NCI-H146 (cell line): ENCODE measurements at regions not wholly inside any gene's neighbourhood (a gene's known extent, or its start where the extent isn't known, plus 50 kb on each side); places are given as distances from the start of the nearest gene placed in this dataset.

ENCODE experiments used
- DNase-seq: peaks from one replicate; lab custom pipeline; 2025; lab: John Stamatoyannopoulos, UW

DNA sequence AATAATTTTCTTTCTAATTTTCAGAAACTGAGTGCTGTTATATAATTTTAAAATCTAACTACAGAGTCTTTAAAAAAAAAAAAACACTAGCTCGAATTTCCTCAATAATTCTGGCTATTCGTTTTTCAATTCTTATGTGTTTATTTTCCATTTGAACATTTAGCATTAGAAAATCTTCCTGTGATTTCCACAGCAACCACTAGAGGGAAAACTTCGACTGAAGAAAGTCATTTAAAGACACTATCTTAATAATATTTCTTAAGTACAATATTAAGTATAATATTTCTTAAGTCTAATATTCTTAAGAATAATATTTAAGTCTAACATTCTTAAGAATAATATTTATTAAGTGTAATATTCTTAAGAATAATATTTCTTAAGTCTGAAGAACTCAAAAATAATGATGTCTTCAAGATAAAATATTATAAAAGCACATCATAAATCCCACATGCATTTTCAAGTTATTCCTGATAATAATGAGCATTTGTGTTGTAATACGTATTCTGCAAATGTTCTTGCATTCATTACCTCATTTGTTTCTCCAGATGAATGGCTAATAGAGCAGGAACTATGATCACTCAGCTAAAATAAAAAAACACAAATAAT lies 118.4 kb upstream of the WDR17 start:
- DNase-seq, result no peak

DNA sequence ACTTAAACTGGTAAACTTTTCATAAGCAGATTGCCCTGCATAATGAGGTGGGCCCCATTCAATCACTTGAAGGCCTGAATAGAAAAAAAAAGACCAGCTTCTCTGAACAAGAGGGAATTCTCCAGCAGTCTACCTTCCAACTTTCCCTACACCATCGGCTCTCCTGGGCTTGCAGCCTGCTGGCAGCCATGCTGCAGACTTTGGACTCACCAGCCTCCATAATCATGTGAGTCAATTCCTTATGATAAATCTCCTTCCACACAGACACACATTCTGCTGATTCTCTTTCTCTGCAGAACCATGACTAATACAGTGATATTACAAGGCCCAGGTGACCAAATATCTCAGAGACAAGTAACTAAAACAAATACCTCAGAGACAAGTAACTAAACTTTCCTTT lies 113.8 kb upstream of the WDR17 start:
- no peak for DNase-seq

DNA sequence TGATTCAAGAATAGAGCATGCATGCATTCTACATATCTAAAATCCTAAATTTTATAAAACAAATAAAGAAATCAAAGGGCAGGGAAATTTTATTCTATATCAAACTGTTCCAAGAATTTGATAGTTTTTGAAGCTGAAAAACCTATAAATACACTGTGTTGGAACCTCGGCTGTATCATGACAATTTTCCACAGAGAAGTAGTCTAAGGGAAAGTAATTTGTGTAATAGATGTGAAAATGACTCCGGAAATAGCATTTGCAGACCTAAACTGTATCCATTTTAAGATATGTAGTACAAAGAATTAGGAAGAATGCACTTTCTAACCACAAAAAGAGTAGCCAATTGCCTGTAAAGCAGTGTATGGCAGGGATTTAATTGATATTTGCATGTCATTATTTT lies 112.5 kb upstream of the WDR17 start:
- DNase-seq, result no peak

DNA sequence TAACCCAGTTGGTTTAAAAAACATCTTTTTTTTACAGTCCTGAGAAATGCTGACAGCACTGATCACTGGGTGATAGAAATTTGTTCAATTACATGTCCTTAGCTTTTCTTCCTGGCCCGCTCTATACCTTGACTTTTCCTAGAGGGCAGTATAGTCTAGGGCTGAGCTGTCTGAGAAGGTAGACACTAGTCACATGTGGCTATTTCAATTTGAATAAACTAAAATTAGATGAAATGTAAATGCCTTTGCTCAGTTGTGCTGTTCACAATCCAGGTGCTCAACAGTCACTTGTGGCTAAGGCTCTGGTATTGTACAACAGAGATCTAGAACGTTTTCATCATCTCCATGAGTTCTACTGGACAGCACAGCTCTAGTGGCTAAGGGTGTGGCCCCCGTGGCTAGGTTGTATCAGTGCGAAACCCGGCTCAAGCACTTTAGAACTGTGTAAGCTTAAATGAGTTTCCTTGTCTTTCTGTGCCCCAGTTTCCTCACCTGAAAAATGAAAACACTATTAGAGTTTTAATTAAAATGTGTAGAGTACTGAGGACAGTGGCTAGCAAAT lies 111.6 kb upstream of the WDR17 start:
- no peak for DNase-seq

DNA sequence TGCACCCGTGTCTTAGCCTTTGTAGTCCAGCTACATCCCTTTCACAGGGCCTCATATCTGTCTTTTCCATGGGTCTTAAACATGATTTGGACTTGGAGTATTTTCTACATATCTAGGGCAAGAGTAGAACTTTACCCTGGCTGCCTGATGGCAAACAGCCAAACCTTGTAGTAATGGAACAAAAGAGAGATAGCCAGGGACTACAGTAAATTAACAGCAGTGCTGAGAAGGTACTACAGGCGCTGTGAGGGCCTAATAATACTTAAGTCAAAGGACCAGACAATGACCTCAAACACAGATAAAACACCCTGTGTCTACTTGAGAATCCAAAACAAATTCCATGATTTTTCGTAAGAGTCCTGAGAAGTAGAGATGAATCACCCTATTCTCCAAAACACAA lies 111.0 kb upstream of the WDR17 start:
- DNase-seq, result no peak

DNA sequence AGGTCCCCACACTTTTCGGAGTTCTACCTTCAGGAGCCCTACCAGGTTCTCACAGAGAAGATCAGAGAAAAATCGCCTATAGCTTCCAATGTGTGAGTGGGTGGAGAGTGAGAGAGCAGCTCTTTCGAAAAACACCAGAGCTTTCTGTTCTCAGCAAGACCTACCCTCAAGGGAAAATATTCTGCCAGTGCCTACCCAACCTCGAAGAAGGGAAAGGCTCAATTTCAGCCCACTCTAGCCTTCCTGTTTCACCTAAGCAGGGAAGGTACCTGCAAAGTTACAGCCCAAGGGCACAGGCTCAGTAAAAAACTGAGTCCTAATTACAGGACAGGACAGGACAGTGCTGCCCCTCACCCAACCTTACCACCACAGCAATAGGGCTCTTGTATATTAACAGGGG lies 104.0 kb upstream of the WDR17 start:
- no peak for DNase-seq

DNA sequence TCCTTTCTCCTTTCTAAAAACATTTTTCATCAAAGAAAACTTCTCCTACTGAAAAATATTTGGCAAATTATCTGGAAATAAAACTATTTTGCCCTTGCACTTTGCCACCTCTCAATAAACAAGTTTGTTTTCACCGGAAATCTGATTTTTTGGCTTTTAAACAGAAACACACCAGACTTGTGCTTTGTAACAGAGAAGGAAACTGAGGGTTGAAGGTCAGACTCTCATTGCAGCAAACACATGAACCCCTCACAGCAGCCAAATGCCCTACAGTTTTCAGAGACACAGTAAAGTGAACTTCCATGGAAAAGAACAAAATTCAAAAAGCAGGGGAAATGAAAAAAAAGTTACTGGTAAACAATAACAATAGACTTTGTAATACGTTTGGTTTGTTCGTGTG lies 95.6 kb upstream of the WDR17 start:
- no peak for DNase-seq

DNA sequence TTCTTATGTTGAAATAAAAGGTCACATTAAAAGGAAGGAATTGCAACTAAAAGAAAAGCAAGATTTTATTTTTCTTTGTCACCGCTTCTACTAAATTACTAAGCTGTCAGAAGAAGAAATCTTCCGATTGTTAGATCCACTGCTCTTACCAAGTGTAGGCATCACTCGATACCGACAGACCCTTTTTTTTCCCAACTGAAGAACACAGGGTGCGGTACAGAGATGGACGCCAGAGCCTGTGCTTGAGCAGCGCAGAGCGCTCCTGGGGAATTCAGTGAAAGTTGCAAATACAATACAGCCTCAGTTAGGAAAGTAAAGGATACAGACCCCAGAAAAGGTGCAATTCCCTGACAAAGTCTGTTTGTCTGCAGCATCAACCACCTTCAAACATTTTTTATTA lies 94.9 kb upstream of the WDR17 start:
- no peak for DNase-seq

DNA sequence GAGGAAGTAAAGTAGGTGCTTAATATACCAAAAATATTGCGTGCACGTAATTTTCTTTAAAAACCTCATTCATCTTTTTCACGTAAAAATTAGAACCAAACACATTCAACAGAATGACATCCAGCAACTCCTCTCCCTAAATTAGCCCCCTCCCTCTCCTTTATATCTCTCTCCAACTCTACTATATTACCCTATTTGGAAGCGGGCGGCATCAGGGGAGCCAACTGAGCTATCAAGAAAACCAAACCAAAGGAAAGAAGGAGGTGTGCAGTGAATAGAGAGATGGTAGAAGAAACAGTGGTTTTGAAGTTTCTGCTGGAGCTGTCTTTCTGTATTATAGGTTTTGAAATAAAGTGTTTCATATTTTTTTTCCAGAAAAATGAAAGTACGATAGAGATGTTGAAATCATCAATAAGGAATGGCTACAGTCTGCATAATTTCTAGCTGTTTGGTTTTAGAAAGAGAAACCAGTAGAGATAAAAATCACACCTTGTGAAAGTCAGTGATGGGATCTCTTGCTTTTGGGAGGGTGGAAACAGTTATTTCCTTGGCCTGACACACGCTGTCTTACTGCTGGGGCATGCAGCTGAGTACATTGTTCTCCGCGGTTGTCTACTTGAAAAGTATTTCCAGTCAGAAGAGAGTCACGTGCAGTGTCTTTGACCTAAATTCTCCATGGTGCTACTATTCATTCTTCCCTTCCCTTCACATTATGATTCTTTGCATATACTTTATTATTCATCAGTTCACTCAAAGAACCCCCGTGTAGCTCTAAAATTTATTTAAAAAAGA lies 94.1 kb upstream of the WDR17 start:
- DNase-seq, result no peak

DNA sequence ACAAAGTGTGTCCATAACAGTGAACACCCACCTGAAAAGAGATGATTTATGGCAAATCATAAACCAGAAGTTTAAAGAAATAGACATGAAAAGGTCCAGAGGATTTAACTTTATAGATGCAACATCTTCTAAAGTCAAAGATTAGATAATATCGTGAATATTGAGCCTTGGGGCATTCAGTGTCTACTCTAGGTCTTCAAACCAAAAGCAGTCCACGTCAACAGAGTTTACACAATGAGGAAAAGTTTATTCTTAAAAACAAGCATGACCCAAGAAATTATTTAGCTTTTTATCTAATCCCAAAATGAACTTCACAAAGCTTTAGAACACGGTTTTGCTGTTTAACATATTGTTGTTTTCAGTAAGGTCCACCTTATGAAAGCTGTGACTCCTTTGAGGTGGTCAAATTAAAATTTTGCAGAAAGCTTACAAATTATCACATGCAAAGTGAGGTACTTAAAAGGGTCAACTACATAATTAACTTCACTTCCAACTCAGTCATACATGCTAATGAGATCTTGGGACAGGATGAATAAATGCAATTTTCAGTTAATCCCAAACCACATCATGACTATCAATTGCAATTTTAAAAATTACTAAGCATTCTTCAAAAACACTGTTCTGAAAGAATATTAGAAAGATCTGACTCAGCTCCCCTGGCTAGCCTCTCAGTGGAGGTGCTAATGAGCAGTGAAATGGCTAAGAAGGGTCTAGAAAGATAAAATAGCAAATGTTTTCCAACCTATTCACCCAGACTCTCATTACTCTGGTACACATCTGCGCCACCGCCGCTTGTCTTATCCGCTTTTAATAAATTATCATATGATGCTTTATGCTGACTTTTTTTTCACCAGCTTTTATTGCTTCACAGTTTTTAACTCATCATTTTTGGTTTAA lies 92.4 kb upstream of the WDR17 start:
- no peak for DNase-seq

DNA sequence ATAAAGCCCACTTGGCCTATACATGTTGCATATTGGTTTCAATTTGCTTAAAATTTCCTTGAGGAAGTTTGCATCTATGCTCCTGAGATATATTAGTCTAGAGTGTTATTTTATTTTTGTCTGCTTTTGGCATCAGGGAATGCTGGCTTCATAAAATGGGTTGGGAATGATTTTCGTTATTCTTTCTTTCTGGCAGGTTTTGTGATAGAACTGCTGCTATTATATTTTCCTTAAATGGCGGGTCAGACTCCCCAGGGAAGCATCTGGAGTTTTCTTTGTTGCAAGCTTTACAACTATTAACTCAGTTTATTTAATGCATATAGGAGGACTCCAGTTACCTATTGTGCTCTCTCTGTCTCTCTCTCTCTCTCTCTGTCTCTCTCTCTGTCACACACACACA lies 82.0 kb upstream of the WDR17 start:
- DNase-seq, result no peak

DNA sequence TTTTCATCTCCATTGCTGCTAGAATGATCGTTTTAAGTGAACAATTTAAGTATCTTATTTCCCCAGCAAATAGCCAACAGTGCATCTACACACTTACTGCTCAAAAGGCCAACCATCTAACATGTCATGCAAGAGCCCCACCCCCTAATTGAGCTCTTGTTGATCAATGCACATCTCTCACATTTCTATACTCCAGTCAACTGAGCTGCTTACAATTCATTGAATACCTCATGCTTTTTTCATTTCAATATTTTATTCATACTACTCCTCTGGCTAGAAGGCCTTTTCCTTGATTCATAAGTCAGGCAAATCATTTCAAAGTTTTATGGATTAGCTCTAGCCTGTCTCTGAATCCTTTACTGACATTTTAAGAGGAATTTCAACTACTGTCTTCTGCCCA lies 79.0 kb upstream of the WDR17 start:
- DNase-seq, result no peak

DNA sequence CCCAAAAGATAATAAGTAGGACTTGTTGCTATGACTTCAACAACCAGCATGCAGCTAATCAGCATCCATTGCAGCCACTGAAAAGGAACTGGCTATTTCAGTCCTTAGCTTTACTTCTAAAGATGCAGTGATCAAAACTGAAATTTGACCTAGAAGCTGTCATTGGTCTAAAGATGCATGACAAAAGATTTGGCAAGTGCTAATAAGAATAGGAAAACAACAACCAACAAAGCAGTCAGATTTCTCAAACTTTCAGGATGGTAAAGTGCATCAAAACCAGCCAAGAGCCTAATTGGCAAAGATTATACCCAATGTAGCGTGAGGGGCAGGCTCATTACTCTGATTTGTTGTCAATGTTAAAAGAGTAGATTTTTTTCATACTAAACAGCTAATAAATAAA lies 77.1 kb upstream of the WDR17 start:
- DNase-seq, result no peak

DNA sequence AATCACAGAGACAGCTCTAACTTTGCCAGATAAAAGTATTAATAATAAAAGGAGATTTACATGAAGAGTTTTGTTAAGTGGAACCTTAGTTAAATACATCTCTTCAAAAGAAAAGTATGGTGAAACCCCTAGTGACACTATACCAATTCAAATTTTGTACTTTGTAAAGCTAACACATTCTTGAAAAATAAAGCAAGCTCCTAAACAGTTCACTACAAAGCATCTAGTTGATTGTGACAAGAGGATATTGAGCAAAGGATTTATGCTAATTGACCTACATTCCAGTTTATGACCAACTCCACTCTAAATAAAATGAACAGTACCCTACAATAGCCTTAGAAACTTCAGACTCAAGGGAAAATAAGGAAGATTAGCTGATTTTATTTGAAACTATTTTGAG lies 69.4 kb upstream of the WDR17 start:
- DNase-seq, result no peak

DNA sequence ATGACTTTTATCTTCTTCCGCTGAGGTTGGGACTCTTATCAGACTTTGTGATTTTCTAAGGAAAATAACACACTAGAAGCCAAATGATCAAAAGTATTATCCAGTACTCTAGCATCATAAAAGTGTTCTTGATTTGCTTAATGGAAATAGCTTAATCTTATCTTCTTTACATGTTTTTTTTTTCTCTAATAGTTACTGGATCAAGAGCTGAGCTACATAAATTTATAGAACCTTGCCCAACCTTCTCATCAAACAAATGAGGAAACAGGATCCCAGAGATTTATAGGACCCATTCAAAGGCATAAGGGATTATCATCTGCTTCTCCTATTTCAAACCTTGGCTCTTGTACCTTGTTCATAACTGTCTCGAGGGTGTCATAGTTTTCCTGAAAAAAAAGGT lies 68.3 kb upstream of the WDR17 start:
- no peak for DNase-seq

DNA sequence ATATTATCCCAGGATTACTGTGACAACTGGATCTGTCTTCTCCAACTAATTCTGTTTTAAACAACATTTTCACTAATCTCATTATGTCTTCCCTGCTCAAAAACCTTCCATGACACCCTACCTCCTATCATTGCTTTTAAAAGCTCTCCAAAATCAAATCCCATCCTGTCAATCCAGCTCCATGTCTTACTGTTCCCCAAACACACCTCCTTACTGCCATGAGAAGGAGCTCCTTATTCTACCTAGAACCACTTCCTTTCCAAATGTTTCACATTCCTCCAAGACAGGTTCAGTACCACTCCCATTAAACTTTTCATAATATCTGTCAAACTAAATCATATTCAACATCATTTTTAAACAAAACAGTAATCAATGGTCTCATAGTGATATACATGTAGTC lies 66.9 kb upstream of the WDR17 start:
- no peak for DNase-seq

DNA sequence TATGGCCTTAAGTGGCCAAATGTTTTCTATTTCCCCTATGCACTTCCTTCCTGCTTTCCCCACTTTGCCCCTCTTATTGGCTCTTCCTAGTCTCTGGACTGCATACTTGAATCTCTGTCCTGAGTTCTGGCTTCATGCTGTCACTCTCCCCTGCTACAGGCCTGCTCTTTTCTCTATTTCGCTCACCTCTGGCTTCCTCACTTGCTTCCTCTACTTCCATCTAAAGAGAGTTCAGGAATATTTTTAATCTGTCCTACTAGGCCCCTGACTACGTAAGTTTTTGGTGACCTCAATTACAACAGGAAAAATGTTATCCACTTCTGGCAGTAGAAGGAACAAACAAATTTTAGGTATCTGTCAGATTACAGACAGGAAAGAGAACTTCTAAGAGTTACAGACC lies 65.7 kb upstream of the WDR17 start:
- no peak for DNase-seq

DNA sequence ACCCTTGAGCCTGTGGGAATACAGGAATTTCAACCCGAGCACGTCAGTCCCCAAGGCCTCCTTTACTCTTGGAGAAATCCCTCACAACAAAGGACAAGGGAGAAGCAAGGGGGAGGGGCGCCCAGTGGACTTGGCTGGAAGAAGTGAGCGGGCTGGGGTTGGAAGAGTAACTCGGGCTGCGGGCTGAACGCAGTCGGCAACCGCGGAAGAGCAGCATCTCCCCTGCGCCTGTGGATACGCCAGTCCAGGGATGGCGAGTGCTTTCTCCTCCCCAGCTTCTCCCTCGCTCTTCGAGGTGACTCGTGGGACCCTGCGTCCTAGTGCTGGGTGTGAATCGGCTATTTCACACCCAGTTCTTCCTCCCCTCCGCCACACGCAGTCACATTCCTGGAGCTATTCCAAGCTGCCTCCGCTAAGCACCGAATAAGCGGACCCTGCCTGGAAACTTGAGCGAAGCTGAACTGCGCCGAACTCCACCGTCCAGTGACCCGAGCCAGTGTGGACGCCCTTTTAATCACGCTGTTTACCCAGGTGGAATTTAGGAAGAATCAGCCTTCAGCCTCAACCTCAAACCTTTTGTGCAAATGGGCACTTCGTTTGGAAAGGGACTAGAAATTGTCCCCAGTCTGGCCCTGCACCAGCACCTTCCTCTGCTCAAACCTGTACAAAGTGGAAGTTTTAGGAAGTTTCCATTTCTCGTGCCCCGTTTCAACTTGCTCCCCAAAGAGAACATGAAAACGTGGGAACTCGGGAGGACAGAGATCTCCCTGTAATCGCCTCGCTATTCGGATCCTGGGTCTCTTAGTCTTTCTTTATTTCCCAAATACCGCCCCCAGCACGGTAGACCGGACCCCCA lies 64.3 kb upstream of the WDR17 start:
- no peak for DNase-seq

DNA sequence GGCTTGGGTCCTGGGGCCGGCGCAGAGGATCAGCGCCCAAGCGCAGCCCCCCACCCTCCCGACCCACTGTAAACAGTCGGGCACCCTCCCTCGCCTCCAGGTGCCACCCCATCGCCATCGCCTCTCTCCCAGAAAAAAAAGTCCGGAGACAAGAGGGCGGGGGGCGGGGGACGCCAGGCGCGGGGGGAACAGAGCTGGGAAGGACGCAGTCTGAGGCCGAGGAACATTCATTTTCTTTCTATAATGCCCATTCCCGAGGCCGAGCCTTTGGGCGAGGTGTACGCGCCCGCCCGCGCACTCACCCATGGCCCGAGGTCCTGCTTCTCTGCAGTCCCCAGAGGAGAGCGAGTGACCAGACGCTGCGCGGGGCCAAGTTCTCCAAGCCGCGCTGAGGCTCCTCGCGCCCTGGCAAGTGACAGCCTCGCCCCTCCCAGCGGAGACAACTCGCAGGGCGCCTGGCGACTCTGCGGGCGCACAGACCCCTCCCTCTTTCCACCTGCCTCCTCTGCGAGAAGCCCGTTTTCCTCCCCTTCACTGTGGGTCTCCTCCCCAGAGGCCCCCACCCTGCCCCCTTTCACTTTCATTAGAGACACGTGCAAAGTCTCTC lies 63.5 kb upstream of the WDR17 start:
- DNase-seq, result peak; percentile 0

DNA sequence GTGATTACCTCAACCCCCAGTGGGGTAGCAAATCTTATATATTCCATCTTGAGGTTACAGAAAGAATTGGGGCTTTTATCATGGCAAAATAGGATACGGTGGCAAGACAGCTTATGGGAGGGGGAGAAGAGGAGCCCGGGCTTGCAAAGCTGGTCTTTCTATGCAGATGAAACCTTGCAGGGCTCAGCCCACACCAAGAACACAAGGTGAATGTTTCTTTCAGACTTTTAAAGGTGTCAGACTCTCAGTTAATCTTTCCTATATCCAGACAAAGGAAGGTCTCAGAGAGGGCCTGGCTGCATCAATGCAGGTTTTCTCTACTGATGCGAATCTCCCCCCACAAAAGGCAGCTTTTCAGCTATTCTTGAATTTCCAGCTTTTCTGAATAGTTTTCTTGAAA lies 59.9 kb upstream of the WDR17 start:
- DNase-seq, result no peak

DNA sequence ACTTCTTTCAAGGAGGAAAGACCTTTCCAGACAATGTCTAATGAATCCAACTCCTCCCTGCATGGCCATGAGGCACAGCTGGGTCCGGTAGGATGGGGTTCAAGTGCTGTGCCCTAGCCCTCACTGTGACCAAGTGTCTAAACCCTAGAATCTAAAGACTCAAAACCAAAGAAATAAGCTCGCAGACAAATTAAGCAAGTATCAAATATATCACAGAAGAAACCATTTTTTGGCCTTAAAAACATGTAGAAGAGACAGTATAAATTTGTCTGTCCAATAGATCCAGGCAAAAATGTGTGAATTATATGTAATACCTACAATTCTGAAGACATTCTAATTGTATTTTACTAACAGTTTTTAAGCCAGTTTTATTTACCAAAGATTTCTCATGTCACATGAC lies 56.4 kb upstream of the WDR17 start:
- DNase-seq, result no peak
